HCT116 (cell line): ENCODE measurements at regions not wholly inside any gene's neighbourhood (a gene's known extent, or its start where the extent isn't known, plus 50 kb on each side); places are given as distances from the start of the nearest gene placed in this dataset.

Experiments
- CTCF ChIP-seq, 3 experiments: fragments of 200-600 bp in 1 of 3; sonication (generic) in 1 of 3; IDR thresholded peaks in 2 of 3; conservative IDR thresholded peaks in 1 of 3; 2 replicates each; pipeline ENCODE4 v1.5.1; 2012 to 2017; ENCODE audit warnings: low read depth in 2 of 3, low read length in 2 of 3, antibody characterized with exemption in 1 of 3, borderline replicate concordance in 1 of 3, control low read depth in 1 of 3, mild to moderate bottlenecking in 1 of 3, mixed read lengths in 1 of 3, mixed run types in 1 of 3, moderate library complexity in 1 of 3; ENCODE audit not compliant: insufficient read depth in 1 of 3
- MAX ChIP-seq: IDR thresholded peaks from 2 replicates; pipeline ENCODE4 v1.6.1; 2012

GRCh38 chr16:88132836-88133506, 181.7 kb downstream of the BANP start:
- TF ChIP-seq CTCF (IDR thresholded peaks at IDR 0.05 in 2 of 3, conservative IDR thresholded peaks at IDR 0.05 in 1 of 3; ENCODE audit: borderline replicate concordance in 1 of 3, insufficient read depth in 1 of 3, low read depth in 2 of 3, low read length in 2 of 3) (no peak), MAX (no peak)
